Right ventricle myocardium inferior (tissue), 1 donor: ENCODE measurements at regions not wholly inside any gene's neighbourhood (a gene's known extent, or its start where the extent isn't known, plus 50 kb on each side); places are given as distances from the start of the nearest gene placed in this dataset.
"Not testable (repeated sequence)": the region's sequence is repeated elsewhere in the genome, so short reads cannot be mapped to it uniquely, and the experiment has no call there.

Experiments used
- ATAC-seq: fragments of 200-7000 bp; cut with Tn5 transposase; one replicate; pipeline ENCODE4 v1.9.1; 2020; ENCODE audit warnings: mild to moderate bottlenecking, moderate library complexity
- DNase-seq: peaks from one replicate; pipeline ENCODE4 v3.0.0; 2021; ENCODE audit errors: missing footprints
- intact Hi-C: fragments of 100-400 bp; cut with DNase I; formaldehyde crosslinking; loops from one replicate; pipeline ENCODE4 v1.11.0; 2022
- donor health status: DM: no; HTN: yes; CAD: no; lungs with severe emphysema.

DNA sequence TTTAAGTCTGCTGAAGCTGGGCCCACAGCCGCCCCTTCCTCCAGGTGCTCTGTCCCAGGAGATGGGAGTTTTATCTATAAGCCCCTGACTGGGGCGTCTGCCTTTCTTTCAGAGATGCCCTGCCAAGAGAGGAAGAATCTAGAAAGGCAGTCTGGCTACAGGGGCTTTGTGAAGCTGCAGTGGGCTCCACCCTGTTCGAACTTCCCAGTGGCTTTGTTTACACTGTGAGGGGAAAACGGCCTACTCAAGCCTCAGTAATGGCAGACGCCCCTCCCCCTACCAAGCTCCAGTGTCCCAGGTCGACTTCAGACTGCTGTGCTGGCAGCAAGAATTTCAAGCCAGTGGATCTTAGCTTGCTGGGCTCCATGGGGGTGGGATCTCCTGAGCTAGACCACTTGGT, 435.3 kb downstream of the RMST start:
- ATAC-seq, DNase-seq, intact Hi-C loops: not testable (repeated sequence)

DNA sequence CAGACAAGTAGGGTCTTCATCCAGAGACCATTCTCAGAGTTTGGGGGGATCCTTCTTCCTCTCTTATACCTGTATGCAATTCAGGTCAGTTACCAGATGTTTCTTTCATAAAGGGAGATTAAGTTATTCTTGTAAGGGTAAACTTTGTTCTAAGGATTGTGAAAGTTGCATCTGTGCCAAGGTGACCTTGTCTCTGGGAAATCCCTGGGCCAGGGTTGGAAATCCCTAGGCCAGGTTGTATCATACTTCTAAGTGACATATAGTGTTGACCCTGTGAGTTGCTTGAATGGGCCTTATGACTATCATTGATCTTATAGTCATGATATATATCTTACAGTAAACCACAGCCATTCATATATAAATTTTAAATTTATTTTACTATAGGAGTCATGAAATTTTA, 436.9 kb downstream of the RMST start:
- ATAC-seq = no peak
- intact Hi-C loops = no loop called here
- DNase-seq = no peak

DNA sequence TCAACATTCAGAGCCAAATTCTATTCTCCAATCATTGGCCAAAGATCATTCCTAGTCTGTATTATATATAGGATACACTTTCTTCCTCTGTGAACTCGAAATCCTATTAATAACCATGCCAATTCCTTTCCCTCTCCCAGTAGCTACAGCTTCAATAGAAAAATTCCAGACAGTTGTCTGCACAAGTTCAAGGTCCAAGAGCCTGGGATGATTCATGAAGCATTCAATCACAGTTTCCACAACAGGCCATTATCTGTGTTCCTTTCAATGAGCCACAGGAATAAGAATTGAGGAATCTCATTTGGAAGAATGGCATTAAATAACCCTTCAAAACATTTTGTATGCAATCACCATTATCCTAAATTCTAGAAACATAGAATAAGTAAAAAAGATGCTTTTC, 437.4 kb downstream of the RMST start:
- DNase-seq (no peak), ATAC-seq (no peak)
- intact Hi-C loops = no loop called here

DNA sequence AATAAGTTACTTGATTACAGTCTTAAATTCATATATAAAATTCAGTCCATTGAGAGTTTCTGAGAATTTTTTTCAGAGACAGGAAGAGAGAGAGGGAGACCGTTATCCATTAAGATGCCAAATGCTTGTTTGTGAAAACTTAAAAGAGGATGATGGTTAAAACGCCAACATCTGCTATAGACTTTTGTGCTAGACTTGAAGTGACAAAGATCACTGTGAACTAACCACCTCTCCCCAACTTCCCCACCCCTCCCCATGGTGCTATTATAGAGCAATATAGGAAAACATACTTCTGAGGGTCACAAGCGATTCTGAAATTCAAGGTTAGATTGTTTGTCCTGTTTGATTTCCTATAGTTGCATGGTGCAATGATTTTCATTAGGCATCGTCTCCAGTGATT, 440.8 kb downstream of the RMST start:
- ATAC-seq = no peak
- intact Hi-C loops = no loop called here

DNA sequence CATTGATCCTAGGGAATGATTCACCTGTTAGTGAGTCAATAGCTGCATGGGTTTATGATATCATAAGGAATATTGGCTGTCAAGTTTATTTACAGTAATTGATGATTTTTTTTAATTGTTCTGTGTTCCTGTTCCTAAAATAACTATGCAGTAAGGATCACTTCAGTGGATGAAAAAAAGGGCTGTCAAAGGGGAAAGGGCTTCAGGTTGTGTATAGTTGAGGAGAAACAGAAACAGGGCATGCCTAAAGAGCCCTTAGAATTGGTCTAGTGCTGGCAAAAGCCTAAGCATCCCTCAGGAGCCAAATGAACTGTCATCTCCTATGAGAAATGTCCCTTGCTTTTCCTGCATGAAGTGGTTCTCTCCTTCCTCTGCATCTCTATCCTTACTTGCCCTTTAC, 444.9 kb downstream of the RMST start:
- intact Hi-C loops = no loop called here
- ATAC-seq = no peak
- no peak for DNase-seq

More for the DNA sequence above, 440.8 kb downstream of the RMST start:
- no peak for DNase-seq

DNA sequence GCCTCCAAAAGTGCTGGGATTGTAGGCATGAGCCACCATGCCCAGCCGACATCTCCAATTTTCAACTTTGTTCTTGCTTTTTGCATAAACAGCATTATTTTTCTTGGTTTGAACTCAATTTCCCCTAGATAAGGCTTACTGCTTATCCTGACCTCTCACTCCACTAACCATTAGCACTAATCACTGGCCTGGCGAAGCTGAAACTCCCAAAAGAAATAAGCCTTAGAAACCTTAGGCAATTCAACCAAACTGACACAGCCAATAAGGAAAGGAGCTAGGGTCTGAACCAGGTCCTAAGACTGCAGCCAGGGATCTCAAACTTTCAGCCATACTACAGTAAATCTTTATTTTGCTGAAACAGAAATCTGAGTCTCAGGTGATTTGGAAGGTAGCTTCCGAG, 448.0 kb downstream of the RMST start:
- intact Hi-C loops = no loop called here
- ATAC-seq (no peak), DNase-seq (no peak)

DNA sequence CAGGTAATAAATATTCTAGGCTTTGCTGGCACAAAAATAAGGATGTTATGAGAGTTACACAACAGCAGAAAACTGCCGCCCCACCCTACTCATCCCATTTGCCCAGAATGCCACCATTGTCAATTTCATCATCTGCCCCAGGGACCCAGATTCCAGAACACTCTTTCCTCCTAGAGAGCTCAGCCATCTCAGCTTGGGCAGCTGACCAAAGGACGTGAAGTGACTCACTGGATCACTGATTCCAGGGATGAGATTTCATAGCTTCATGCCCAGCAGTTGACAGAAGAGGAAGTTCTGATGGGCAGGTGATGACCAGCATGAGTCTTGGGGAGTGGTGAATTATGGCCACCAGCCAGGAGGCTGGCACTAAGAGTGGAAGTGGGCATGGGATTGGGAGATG, 450.3 kb downstream of the RMST start:
- ATAC-seq (no peak), DNase-seq (no peak)

DNA sequence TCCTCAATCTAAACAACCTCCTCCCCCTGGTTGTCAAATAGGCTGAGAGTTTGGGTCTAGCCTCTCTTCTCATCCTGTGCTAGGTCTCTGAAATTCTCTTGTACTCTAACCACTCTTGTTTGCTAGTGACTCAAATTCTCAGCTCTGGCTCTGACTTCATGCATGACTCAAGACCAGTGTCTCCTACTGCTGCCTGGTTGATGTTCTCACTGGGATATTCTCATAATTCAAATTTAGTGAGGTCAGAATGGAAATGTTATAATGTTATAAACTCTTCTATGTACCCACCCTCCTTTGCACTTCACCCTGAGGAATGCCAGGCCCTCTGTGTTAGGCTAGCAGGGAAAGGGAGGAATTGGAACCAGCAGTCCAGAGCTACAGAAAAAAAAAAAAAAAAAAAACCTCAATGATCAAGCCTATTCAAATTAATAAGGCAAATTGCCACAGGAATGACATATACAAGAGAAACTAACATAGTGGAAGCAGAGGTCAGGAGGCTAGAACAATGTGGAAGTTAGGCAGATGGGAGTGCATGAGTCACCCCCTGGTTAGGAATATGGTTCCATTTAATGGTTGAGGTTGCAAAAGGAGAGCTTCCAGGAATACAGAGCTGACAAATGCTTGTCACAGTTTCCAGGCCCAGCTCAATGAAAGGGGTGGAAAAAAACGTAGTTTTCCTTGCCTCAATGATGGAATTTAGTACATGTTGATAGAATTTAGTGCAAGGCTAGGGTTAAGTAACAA, 459.5 kb downstream of the RMST start:
- intact Hi-C loops = no loop called here
- ATAC-seq = no peak
- no peak for DNase-seq

More for the DNA sequence above, 450.3 kb downstream of the RMST start:
- intact Hi-C loops = no loop called here

DNA sequence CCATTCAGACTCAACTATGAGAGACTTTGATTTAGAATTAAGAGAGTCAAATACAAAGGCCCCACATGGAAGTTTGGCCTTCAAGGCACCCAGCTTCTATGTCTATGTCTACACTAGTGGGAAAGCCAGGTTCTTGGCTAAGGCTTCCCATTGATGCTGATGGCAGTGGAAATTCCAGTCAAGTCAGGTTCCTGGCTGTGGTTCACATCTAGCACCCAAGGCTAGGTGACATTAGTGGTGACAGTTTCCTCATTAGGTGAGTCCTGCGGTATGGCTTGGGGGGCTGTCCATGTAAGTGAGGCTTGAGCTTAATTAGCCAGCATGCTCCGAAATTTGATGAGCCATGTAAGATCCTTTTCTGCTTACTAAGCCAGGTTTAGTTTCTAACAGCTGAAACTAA, 460.9 kb downstream of the RMST start:
- DNase-seq = no peak

DNA sequence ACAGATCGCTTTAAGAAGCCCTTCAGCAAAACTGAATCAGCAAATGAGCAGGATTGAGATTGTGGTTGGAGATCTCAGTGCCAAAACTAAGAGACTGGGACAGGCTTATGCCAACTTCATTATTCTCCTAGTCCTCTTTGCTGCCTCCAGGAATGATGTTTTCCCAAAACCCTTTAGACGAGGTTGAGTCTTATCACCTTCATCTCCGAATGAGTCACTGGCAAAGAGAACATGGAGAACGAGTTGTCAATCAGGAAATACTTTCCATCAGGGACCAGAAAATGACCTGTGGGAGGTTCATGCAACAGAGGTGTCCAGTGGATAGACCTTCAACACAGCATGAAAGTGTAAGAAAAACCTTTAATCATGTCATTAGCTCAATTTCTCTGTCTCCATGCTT, 461.5 kb downstream of the RMST start:
- ATAC-seq (no peak), DNase-seq (no peak)
- intact Hi-C loops = no loop called here

More for the DNA sequence above, 460.9 kb downstream of the RMST start:
- intact Hi-C loops = no loop called here
- no peak for ATAC-seq

DNA sequence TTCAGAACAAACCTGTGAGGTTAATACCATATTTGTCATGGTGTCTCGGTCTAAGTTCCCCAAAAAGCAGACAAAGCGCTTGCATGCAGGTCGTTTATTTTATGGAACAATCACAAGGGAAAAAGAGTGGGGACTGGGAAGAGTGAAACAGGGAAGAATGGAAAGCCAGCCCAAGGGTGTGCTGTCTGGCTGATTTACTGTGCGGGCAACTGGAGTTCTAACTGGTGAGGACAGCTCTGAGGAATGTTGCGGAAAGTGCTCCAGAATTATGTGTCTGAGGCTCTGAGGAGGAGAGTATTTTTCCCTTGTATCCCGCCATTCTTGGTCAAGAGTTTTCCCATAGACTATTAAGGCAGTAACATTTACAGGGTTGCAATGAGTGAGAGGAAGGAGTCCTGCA, 465.4 kb downstream of the RMST start:
- intact Hi-C loops = no loop called here
- DNase-seq (no peak), ATAC-seq (no peak)

DNA sequence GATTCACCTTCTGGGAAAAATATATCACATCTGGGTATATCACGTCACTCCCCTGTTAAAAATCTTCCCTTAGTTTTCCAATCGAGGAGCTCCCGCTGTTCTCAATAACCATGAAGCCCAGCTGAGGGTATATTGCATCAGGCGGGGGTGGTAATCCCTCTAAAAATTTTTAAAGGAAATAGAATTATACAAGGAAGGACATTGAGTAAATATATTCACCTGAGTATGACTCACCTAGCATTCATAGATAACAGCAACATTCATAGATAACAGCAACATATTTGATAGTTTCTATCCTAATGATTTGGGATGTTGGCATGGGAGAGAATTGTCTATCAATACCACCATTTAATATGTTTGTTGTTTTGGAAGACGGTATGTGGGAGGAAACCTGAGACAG, 473.6 kb downstream of the RMST start:
- no peak for ATAC-seq
- no peak for DNase-seq
- intact Hi-C loops = no loop called here

DNA sequence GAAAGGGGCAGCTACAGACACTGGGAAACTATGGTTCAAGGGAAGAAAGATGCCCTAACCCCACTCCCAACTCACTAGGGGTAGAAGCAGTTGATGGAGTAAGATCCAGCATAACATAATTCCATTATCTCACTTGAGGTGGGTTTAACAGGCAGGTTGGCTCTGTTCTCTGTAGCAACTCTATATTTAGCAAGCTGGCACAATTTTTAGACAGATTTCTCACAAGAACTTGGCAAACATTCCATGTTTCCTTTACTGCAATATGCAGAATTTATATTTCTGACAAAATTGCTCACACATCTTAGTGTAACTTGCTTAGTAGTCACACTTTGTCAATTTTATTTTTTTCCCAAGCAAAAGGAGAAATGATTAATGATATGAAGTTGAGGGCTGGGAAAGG, 475.4 kb downstream of the RMST start:
- ATAC-seq (no peak), DNase-seq (no peak)
- intact Hi-C loops = no loop called here

DNA sequence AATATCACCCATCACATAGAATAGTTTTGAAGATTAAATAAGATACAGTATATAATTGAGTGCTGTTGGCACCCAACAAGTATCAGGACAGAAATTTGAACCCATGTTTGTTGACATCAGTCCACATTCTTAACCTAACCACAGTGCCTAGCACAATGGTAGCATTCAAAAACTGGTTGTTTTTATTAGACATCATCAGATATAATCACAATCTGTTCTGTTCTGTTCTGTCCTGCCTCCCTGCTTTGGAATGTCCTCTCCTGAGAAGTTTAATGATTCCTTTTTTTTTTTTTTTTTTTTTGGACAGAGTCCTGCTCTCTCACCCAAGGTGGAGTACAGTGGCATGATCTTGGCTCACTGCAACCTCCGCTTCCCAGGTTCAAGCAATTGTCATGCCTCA, 476.6 kb downstream of the RMST start:
- ATAC-seq (no peak), DNase-seq (no peak)
- intact Hi-C loops = no loop called here

DNA sequence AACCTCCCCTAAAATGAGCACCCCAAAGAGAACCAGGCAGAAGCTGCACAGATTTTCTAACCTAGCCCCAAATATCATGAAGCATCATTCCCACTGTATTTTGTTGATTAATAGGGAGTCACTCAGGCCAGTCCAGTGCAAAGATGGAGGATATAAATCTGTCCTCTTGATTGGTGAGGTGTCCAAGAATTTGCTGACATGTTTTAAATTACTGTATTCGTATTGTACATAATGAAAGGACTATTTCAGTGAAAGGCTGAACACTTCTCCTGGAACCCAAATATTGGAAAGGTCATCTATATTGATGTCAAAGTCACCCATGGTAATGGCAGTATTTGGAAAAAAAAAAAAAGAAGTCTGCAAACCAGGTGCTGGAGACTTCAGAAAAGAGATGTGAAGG, 477.5 kb downstream of the RMST start:
- ATAC-seq = no peak
- no peak for DNase-seq
- intact Hi-C loops = no loop called here

DNA sequence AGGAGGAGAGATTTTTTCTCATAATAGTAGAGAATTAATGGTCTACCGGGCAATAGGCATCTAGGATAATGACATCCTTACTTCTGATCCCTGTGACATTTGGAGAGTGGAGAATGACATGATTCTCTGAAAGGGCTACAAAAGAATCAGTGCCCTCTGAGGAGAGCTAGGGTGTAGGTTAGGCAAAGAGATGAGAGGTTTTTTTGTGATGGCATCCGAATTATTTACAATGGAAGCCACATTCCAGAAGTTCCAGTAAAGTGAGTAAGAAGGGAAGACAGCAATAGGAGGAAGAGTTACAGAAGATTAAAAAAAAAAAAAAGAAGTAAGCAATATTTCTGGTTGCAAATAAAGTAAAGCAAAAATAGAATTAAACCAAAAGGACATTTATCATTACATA, 478.0 kb downstream of the RMST start:
- ATAC-seq (no peak), DNase-seq (no peak)
- intact Hi-C loops = no loop called here

DNA sequence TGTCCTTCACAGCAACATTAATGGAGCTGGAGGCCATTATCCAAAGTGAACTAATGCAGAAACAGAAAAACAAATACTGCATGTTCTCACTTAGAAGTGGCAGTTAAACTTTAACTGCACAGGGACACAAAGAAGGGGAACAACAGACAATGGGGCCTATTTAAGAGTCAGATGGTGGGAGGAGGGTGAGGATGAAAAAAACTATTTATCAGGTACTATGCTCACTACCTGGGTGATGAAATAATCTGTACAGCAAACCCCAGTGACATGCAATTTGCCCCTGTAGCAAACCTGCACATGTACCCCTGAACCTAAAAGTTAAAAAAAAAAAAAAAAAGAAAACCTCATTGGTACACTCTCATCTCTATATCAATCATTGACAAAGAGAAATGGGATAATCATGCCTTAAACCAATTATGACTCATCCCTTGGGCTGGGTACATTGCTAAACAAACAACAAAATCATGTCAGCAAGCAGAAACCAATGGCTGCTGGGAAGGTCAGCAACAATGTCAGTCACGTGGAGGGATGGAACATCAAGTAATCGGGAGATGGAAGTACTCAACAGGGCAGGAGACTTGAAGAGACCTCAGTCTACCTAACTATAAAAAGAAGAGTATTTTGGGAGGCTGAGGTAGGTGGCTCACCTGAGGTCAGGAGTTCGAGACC, 479.2 kb downstream of the RMST start:
- no peak for DNase-seq
- intact Hi-C loops = no loop called here
- ATAC-seq = no peak

DNA sequence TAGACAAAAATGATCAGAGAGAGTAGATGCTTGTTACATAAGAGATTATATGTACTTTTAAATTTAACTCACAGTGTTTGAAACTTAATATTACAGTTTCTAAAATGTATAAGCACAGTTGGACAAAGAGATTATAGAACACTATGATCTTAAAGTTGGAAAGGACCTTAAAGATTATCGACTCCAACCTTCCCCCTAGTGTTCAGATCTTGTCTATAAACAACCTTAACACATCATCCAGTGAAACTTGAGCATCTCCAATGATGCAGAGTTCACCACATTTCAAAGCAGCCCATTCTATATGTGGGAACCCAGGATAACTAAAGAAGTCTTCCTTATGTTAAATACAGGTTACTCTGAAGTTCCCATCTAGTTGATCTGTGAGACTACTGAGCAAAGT, 480.8 kb downstream of the RMST start:
- ATAC-seq (no peak), DNase-seq (no peak)
- intact Hi-C loops = no loop called here

DNA sequence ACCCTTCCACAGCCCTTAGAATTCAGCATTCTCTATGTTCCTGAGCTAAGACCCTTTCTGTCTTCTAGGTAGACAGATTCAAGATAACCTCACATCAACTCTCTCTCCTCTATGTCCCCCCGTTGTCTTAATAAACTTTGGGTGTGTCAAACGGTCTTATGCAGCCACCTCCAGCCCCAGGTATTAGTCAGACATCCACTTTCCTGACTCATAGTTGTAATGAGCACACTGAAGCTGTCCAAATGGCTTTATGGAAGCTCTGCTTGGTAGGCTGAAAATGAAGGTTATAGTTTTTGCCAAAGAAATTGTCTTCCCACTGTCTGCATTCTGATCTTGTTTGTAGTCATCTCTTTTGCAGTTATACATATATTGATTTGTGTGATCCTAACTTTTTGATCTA, 482.0 kb downstream of the RMST start:
- ATAC-seq (no peak), DNase-seq (no peak)
- intact Hi-C loops = no loop called here

DNA sequence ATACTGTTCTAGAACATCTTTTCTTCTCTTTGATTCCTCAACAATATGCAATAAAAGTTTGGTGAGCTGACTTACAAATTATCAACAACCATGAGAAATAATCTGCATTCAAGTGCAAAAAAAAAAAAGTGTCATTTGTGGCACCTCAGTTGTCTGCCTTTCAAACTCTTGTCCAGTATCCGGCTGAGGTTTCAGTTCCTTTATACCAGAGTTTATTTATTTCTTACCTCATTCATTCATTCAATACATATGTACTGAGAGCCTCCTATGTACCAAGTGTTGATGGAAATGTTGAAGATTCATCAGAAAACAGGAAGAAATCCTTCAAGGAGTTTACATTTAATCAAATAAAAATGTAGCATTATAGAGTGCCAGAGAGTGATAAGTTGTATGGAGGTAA, 484.1 kb downstream of the RMST start:
- intact Hi-C loops = no loop called here

DNA sequence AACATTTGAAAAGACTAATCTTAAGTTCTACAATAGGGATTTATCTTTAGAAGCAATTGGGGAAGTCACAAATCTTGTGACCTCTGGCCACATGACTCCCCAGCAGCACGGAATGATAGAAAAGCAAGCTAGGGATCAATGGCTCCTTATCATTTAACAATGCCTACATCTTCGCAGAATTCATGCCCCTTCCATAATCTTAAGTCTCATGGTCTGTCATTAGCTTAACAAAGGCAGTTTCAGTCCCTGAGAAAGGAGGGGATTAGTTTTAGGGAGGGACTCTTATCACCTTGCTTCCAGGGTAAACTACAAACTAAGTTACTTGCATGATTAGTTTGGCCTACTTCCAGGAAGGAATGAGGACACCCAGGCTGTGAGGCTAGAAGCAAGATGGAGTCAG, 486.0 kb downstream of the RMST start:
- ATAC-seq = no peak
- intact Hi-C loops = no loop called here
- no peak for DNase-seq

More for the DNA sequence above, 484.1 kb downstream of the RMST start:
- no peak for ATAC-seq
- no peak for DNase-seq
